ENCODE measurements at regions not wholly inside any gene's neighbourhood (a gene's known extent, or its start where the extent isn't known, plus 50 kb on each side); places are given as distances from the start of the nearest gene placed in this dataset.

DNA sequence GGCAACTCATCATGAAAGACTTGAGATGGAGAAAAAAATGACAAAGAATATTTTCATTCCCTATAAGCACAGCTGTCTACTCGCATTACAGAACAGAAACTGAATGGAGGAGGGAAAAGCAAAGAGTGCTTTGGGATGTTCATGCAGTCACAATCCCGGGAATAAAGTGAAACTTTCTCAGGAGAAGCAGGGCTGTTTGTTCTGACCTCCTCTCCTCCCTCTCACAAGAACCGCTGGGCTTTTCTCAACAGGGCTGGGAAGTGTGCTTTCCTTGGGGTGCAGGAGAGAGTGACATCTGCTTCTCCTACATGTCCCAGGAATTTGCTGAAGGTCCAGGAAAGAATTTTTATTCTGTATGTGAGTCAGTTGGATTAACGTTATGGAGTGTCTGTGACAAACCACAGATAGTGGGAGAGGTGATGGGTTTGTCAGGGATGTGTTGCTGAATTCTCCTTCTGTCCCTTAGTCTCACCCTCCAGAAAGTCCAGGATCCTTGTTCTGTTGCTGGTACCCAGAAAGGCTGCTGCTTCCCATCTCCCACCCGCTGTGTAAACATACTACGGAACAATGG, 125.6 kb downstream of the HRH4 start:
- H2AFZ ChIP-seq (ENCODE audit: low read length): 0 out of 2 replicates have a peak overlapping the region, but pooled peaks have one; percentile 8
- 0 out of 4 replicates have a peak overlapping the region, but pooled peaks of 1 of the 2 experiments have one; percentile 14 for H3K4me2 ChIP-seq (ENCODE audit: insufficient read depth in 1 of 2, low read depth in 2 of 2, low read length in 2 of 2)
- no peak for FAIRE-seq

More for the DNA sequence above, 125.6 kb downstream of the HRH4 start:
- no peak overlapping the region for H3K27ac ChIP-seq (ENCODE audit: low read depth, low read length)
- H3K9ac ChIP-seq (replicated peaks in 1 of 4; ENCODE audit: extremely low read depth in 1 of 4, low read depth in 3 of 4, low read length in 3 of 4): no peak overlapping the region
- H3K23me2 ChIP-seq (ENCODE audit: low read depth, low read length): no peaks in the 10 kb centered on the region
- no peak overlapping the region for H3K23ac ChIP-seq (ENCODE audit: insufficient read length)
- no peaks in the 10 kb centered on the region for H3K36me3 ChIP-seq (ENCODE audit: control insufficient read depth in 2 of 4, insufficient read depth in 4 of 4, low read length in 3 of 4)
- peaks cover 4 to 16% (median 15%) of the 10 kb centered on the region in 4 experiments; a peak in 6 of 7 replicates for H3K4me1 ChIP-seq (replicated peaks in 1 of 4; ENCODE audit: control insufficient read depth in 3 of 4, insufficient read depth in 4 of 4, low read length in 3 of 4)
- no peak overlapping the region for H4K5ac ChIP-seq (ENCODE audit: insufficient read length, low read depth, low read length)
- H3K18ac ChIP-seq (ENCODE audit: extremely low read depth, low read length): no peak overlapping the region
- no peaks in the 10 kb centered on the region for H3K79me2 ChIP-seq (ENCODE audit: control insufficient read depth in 1 of 2, insufficient read depth in 2 of 2, low read length in 2 of 2)
- POLR2A ChIA-PET (ENCODE audit: partially characterized antibody): no interaction called here
- 67% methylated on average over 6 of the region's 6 CpGs; no CpG with 5 or more reads in 1 of the 2 experiments for WGBS, 2 experiments (ENCODE audit: extremely low coverage in 1 of 2, insufficient coverage in 1 of 2, insufficient read length in 1 of 2, insufficient replicate concordance in 2 of 2, low coverage in 1 of 2, low lambda C conversion rate in 2 of 2, missing lambda C conversion rate in 1 of 2)
- no peak overlapping the region for H3K56ac ChIP-seq (replicated peaks; ENCODE audit: insufficient read length, low read depth, low read length)
- no peak overlapping the region for H4K91ac ChIP-seq (replicated peaks; ENCODE audit: insufficient read length, low read length)
- H2BK120ac ChIP-seq (replicated peaks; ENCODE audit: low read depth, low read length): no peak overlapping the region
- H2BK5ac ChIP-seq (ENCODE audit: low read depth, low read length): peak overlapping the region; percentile 15; the same call in 1 of the 2 replicates
- H2AK5ac ChIP-seq (ENCODE audit: low read depth, low read length): no peak overlapping the region
- no peak overlapping the region for H3K4ac ChIP-seq (replicated peaks; ENCODE audit: insufficient read length, low read depth, low read length)
- TF ChIP-seq, protein P1, sequence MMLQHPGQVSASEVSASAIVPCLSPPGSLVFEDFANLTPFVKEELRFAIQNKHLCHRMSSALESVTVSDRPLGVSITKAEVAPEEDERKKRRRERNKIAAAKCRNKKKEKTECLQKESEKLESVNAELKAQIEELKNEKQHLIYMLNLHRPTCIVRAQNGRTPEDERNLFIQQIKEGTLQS (IDR thresholded peaks at IDR 0.05; ENCODE audit: insufficient read depth, low read depth, low read length): no peak
- TF ChIP-seq TAF7 (optimal IDR thresholded peaks at IDR 0.05; ENCODE audit: borderline replicate concordance, low read depth, low read length): no peak
- TF ChIP-seq YY1 (IDR thresholded peaks at IDR 0.05; ENCODE audit: low read depth, low read length): no peak
- no peak for TF ChIP-seq ASH2L (IDR thresholded peaks at IDR 0.05; ENCODE audit: low read length)
- no peak for TF ChIP-seq NANOG (IDR thresholded peaks at IDR 0.05; ENCODE audit: insufficient read depth, low read depth, low read length, poor library complexity, severe bottlenecking)
- no peaks in the 10 kb centered on the region for H4K20me1 ChIP-seq (replicated peaks in 1 of 2; ENCODE audit: control insufficient read depth in 1 of 2, insufficient read depth in 2 of 2, low read length in 2 of 2)
- no peak overlapping the region for H3K4me3 ChIP-seq (ENCODE audit: extremely low read depth in 1 of 4, insufficient read depth in 2 of 4, low read depth in 3 of 4, low read length in 4 of 4)
- H2BK15ac ChIP-seq (ENCODE audit: low read length): no peak overlapping the region
- H3K14ac ChIP-seq (ENCODE audit: insufficient read length): no peak overlapping the region
- H3K9me3 ChIP-seq (ENCODE audit: insufficient read depth in 2 of 2, low read depth in 1 of 2, low read length in 1 of 2): no peaks in the 10 kb centered on the region
- no peak overlapping the region for H4K8ac ChIP-seq (ENCODE audit: extremely low read depth, insufficient read depth, low read length)
- no peak for DNase-seq (ENCODE audit: low read depth in 1 of 2, low spot score in 2 of 2)
- H2BK20ac ChIP-seq (ENCODE audit: low read length): no peak overlapping the region
- H2BK12ac ChIP-seq (ENCODE audit: low read depth, low read length): peak overlapping the region; percentile 41; the same call in 1 of the 2 replicates
- H3K79me1 ChIP-seq (ENCODE audit: low read depth, low read length): no peaks in the 10 kb centered on the region
- CTCF ChIA-PET (ENCODE audit: partially characterized antibody): no interaction called here
- no peaks in the 10 kb centered on the region for H3K27me3 ChIP-seq (replicated peaks in 1 of 4; ENCODE audit: control insufficient read depth in 3 of 4, extremely low read depth in 1 of 4, insufficient read depth in 3 of 4, low read length in 3 of 4)
